ENCODE measurements at regions not wholly inside any gene's neighbourhood (a gene's known extent, or its start where the extent isn't known, plus 50 kb on each side); places are given as distances from the start of the nearest gene placed in this dataset.

- TF ChIP-seq CTCF (IDR thresholded peaks at IDR 0.05) (no peak), EP300 (IDR thresholded peaks at IDR 0.05) (no peak), POLR2A (IDR thresholded peaks at IDR 0.05) (no peak)
Measured at GRCh38 chr1:221139991-221140390, 260.7 kb downstream of the HLX start.
